Thoracic aorta (tissue), 2 donors: ENCODE measurements at regions not wholly inside any gene's neighbourhood (a gene's known extent, or its start where the extent isn't known, plus 50 kb on each side); places are given as distances from the start of the nearest gene placed in this dataset.

Source experiments
- ATAC-seq: fragments of 150-250 bp; one replicate; pipeline ENCODE4 v1.8.0; 2017; ENCODE audit warnings: low read depth; ENCODE audit not compliant: insufficient number of reproducible peaks, low FRiP score
- DNase-seq: peaks from one replicate; pipeline ENCODE4 v3.0.0-alpha.2; 2020; ENCODE audit warnings: low spot score
- H3K27ac ChIP-seq, 2 donors: fragments of 200-600 bp; sonication (generic); 1 replicate in 1 of 2; 2 replicates in 1 of 2; pipeline ENCODE4 v1.5.1; 2016; ENCODE audit warnings: mild to moderate bottlenecking in 2 of 2, moderate library complexity in 2 of 2
- H3K27me3 ChIP-seq: fragments of 200-600 bp; sonication (generic); replicated peaks from 2 replicates; pipeline ENCODE4 v1.6.0; 2016; ENCODE audit warnings: mild to moderate bottlenecking; ENCODE audit not compliant: insufficient read depth
- H3K36me3 ChIP-seq: fragments of 200-600 bp; sonication (generic); one replicate; pipeline ENCODE4 v1.5.1; 2016
- H3K4me1 ChIP-seq, 2 donors: fragments of 200-600 bp; sonication (generic); 1 replicate in 1 of 2; 2 replicates in 1 of 2; pipeline versions ENCODE4 v1.5.1 to v1.6.0; 2016; ENCODE audit warnings: low read depth in 2 of 2, mild to moderate bottlenecking in 1 of 2; ENCODE audit not compliant: control insufficient read depth in 1 of 2
- H3K4me3 ChIP-seq: fragments of 200-600 bp; sonication (generic); 2 replicates; pipeline ENCODE4 v1.5.1; 2016; ENCODE audit warnings: mild to moderate bottlenecking
- H3K9me3 ChIP-seq: fragments of 200-600 bp; sonication (generic); 2 replicates; pipeline ENCODE4 v1.5.1; 2016
- CTCF ChIP-seq: fragments of 200-600 bp; sonication (generic); IDR thresholded peaks from one replicate; pipeline ENCODE4 v1.5.1; 2019; ENCODE audit warnings: antibody characterized with exemption

GRCh38 chr9:107638521-107639310 lies 149.1 kb upstream of the KLF4 start:
- Histone ChIP-seq H3K27ac (peak overlapping the region; percentile 90 to 95), H3K9me3 (no peaks in the 10 kb centered on the region), H3K36me3 (no peaks in the 10 kb centered on the region), H3K4me3 (peak overlapping the region; percentile 73), H3K27me3 (no peaks in the 10 kb centered on the region), H3K4me1 (peaks cover 9 to 26% of the 10 kb centered on the region in 2 donors)
- DNase-seq, result no peak
- ATAC-seq, result no peak
- no peak for TF ChIP-seq CTCF

GRCh38 chr9:107637421-107638420 lies 148.2 kb upstream of the KLF4 start:
- H3K36me3 ChIP-seq, result no peaks in the 10 kb centered on the region
- peak; percentile 40 for TF ChIP-seq CTCF
- no peaks in the 10 kb centered on the region for H3K9me3 ChIP-seq
- H3K4me3 ChIP-seq, result peak overlapping the region; percentile 73
- peak overlapping the region; percentile 90 to 95 for H3K27ac ChIP-seq
- peaks cover 9 to 26% of the 10 kb centered on the region in 2 donors for H3K4me1 ChIP-seq
- peak; percentile 91 for DNase-seq
- peak; percentile 94 for ATAC-seq
- no peaks in the 10 kb centered on the region for H3K27me3 ChIP-seq

- Histone ChIP-seq H3K4me1 (peaks cover 9 to 26% of the 10 kb centered on the region in 2 donors), H3K27ac (peak overlapping the region; percentile 90 to 95), H3K4me3 (peak overlapping the region; percentile 73), H3K36me3 (no peaks in the 10 kb centered on the region), H3K27me3 (no peaks in the 10 kb centered on the region), H3K9me3 (no peaks in the 10 kb centered on the region)
- no peak for TF ChIP-seq CTCF
- DNase-seq (no peak), ATAC-seq (no peak)
These were observed 147.2 kb upstream of the KLF4 start for GRCh38 chr9:107636571-107637381.

- H3K27ac ChIP-seq, result no peak overlapping the region
- TF ChIP-seq CTCF, result no peak
- H3K4me3 ChIP-seq, result no peak overlapping the region
- no peaks in the 10 kb centered on the region for H3K9me3 ChIP-seq
- ATAC-seq (no peak), DNase-seq (no peak)
- peaks cover 9 to 26% of the 10 kb centered on the region in 2 donors for H3K4me1 ChIP-seq
- H3K36me3 ChIP-seq, result no peaks in the 10 kb centered on the region
- H3K27me3 ChIP-seq, result no peaks in the 10 kb centered on the region
These were observed 146.2 kb upstream of the KLF4 start for GRCh38 chr9:107635803-107636174.
